NCI-H69 (cell line): ENCODE measurements at regions not wholly inside any gene's neighbourhood (a gene's known extent, or its start where the extent isn't known, plus 50 kb on each side); places are given as distances from the start of the nearest gene placed in this dataset.
"Not testable (repeated sequence)": the region's sequence is repeated elsewhere in the genome, so short reads cannot be mapped to it uniquely, and the experiment has no call there.

ENCODE experiments used
- DNase-seq: peaks from one replicate; lab custom pipeline; 2025; lab: John Stamatoyannopoulos, UW

DNA sequence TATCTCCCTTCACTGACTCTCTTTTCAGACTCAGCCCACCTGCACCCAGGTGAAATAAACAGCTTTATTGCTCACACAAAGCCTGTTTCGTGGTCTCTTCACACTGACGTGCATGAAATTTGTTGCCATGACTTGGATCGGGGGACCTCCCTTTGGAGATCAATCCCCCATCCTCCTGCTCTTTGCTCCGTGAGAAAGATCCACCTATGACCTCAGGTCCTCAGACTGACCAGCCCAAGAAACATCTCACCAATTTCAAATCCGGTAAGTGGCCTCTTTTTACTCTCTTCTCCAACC is 638.3 kb downstream of the UTRN start:
- DNase-seq = not testable (repeated sequence)

GRCh38 chr6:144928847-144929246 is 643.7 kb downstream of the UTRN start:
- DNase-seq = no peak

GRCh38 chr6:144929262-144929661 is 644.1 kb downstream of the UTRN start:
- no peak for DNase-seq

- peak; percentile 76 for DNase-seq
These were observed 646.3 kb downstream of the UTRN start for GRCh38 chr6:144931172-144932035.

DNA sequence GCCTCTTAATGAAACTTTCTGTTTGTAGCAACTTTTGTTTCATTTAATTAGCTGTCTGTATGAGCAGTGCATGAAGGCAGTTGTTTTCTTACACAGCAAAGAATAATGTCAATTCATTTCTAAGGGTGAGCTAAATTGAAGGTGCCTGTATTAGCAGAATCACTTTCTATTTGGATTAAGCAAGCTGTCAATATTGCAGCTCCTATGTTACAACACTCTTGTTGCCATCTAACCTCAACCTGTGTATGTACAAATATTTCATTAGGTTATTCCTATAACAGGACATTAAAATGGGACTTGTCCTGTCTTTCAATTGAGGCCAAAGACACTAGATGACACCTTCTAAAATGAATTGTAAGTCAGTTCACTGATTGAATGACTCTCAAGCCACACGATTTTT is 647.5 kb downstream of the UTRN start:
- no peak for DNase-seq

GRCh38 chr6:144935181-144935580 is 650.0 kb downstream of the UTRN start:
- DNase-seq = peak; percentile 4

DNA sequence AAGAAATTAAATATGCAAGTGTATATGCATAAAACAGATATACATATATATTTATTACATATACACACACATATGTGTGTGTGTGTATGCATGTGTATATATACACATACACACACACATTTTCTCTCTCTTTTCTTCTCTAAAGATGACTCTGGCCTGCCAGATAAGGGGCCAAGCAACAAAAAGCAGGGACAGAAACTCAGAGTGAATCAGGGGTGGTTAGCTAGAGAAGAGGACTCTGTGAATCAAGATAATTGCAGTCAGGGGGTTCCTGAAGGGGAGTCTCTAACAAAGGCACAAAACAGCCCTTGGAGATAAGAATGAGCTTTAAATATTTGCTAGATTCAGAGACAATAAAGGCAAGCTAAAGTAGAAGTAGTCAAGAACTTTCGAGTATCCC is 650.5 kb downstream of the UTRN start:
- DNase-seq = no peak

GRCh38 chr6:144936764-144937163 is 651.6 kb downstream of the UTRN start:
- no peak for DNase-seq

DNA sequence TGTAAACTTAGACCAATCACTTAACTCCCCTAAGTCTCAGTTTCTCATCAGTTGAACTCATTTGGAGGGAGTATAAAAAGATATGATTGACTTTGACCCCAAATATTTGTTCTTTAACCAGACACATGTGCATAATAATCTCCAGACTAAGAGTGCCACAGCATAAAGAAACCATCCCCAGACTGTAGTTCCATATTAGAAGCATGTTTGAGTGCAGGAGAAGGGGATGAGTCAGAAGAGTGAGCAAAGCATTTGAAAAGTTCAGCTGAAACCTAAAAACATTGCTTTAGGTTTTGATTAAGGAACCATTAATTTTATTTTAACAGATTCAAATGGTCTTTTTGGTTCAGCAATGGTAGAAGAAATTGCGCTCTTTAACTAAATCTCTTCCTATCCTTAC is 654.8 kb downstream of the UTRN start:
- no peak for DNase-seq

DNA sequence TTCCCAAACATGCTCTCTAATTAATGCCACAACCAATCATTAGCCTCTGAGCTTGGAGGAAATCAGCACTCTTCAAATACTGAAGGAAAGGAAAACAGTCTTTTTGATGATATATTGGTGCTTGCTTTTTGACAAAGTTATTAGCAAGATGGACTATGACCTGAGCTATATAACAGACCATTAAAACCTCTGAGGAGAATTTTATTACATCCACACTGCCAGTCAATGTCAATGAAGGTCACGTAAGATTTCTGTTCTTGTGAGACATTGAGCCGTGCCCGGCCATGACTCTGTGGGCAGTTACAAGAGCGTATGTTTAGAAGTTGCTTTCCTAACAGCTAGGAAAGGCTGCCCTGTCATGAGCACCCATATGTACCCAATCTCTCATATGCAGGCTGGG is 659.0 kb downstream of the UTRN start:
- peak; percentile 7 for DNase-seq

DNA sequence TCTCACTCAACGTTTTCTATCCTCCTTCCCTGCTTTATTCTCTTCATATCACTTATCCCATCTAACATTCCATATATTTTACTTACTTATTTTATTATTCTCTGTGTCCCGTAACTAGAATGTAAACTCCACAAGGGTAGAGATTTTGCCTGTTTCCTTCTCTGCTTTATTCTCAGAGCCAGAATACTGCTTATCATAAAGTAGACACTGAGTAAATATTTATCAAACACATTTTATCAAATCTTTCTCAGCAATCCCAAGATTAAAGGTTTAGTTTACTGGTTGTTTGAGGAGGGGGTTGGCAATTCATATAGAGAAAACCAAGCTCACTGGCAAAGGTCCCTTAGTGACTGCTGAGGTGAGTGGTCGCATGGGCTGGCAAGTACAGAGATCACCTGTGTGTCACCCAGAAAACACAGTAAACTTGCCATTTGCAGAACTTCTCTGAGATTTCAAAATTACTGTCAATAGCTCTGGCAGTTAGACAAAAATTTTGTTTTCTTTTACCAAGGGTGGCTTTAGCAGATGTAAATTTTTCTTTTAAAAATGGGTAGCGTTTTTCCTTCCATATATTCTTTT is 662.4 kb downstream of the UTRN start:
- DNase-seq = no peak

- DNase-seq = no peak
These were observed 666.7 kb downstream of the UTRN start for GRCh38 chr6:144951730-144952437.

GRCh38 chr6:144952456-144953240 is 667.5 kb downstream of the UTRN start:
- DNase-seq = no peak

DNA sequence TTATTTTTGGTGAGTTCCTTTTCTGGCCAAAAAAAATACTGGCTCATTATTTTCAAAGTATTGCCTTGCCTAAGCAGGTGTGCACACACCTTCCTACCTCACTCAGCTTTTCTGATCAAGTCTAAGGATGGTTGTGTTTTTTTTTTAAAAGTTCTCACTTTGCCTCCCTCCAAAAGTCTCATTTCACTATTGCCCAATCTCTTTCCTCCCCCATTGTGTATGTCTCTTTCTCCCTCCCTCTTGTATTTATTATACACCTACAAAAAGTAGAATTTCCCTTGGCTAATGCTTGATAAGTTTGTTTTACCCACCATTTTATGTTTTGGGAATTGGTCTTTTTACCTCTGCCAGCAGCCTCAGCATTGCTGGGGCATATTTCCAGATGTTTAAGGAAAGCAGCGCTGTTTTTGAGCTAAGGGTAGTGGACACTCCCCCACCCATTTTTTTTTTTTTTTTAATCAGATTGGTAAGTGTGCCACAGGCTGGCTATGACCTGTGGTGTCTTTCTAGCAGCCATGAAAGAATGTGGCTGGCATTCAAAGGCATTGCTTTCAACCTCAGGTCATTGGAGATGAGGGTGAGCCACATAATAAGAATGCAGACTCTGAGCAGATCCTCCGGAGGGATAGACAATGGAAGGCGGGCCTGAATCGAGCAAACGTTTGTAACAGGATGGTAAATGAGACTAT is 668.6 kb downstream of the UTRN start:
- DNase-seq = no peak

DNA sequence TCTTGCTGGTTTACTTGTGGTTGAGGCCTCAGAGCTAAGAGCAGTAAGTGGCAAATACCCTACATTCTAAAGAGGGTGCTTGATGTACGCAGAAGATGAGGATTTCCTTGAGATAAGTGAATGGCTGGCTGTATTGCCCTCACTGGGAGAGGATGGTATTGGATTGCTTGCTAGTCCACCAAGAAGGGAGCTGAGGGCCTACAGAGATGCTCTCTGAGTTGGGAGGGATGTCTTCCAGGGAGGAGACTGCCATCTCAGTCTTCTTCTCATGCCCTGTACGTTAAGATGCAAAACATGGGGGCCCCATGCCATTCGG is 669.1 kb downstream of the UTRN start:
- DNase-seq = no peak

DNA sequence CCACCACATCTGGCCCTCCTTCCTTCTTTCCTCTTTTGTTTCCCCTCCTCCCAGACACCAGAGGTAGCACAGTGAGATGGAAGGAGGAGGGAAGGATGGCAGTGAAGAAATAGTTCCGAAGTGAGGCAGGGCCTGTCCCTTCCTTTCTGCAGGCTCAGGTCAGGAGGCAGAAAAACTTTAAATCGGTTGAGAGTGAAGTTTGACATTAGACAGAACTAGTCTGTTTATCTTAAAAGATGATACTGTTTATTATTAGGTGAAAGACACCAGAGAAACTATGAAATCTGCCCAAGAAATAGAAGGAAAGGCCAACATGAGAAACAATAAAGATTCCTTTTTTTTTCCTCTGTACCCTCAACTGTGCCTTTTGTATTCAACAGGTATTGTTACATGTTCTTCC is 670.3 kb downstream of the UTRN start:
- no peak for DNase-seq

DNA sequence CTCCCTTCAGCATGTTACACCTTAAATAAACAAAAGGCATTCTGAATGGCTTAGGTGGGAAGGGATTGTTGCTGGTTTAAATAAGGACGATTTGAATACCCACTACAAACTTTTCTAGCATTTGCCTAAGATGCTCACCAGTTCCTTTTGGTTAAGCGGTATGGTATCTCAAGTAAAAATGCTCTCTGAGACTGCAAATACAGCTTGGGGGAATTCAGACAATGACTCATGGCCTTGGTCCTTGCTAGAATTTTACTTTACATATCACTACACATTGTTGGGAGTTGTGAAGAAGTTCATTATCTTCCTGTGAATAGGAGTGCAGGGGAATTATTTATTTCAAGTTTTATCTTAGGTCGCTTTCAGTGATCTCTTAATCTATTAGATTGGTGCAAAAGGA is 670.7 kb downstream of the UTRN start:
- DNase-seq = no peak

- DNase-seq = not testable (repeated sequence)
These were observed 671.6 kb downstream of the UTRN start for GRCh38 chr6:144956697-144957096.

GRCh38 chr6:144957236-144957937 is 672.3 kb downstream of the UTRN start:
- no peak for DNase-seq

DNA sequence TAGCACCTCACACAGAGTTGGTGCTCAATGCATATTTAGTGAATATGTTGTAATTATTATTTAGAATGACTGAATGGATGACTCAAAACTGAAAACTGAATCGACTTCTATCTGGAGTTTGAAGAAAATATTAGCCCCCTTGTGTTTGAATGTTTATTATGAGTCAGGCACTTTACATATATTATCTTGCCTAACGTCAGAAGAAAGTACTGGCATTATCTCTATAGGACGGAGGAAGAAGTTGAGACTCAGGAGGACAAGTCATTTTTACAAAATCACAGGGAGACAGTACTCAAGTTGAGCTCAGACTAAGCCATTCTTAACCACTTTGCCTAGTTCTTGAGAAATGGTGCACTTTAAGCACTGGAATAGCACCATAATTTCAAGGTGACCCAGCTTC is 684.0 kb downstream of the UTRN start:
- no peak for DNase-seq

GRCh38 chr6:144969602-144970272 is 684.6 kb downstream of the UTRN start:
- DNase-seq = no peak
